ENCODE measurements at regions not wholly inside any gene's neighbourhood (a gene's known extent, or its start where the extent isn't known, plus 50 kb on each side); places are given as distances from the start of the nearest gene placed in this dataset.

DNA sequence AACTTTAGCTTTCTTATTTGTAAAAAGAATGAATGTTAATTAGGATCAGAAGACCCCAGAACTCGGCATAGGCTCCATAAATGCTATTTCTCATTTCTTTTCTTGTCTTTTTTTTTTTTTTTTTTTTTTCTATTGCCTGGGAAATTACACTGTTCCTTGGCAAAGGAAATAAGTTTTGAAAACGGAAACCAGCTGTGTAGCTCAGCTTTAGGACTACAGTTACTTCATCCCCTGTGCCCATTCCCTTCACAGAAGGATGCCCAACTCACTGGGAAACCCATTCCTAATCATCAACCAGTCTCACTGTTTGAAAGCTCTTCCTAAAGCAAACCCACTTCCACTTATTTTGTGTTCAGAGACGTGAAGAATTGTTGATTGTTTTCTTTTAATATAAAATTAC, 254.0 kb upstream of the IL12A start:
- no peaks in the 10 kb centered on the region for H3F3A ChIP-seq (replicated peaks; ENCODE audit: low read depth)
- no peaks in the 10 kb centered on the region for H3K79me2 ChIP-seq (replicated peaks; ENCODE audit: insufficient read depth)
- H3K4me3 ChIP-seq, result no peak overlapping the region
- ATAC-seq (no peak), DNase-seq (ENCODE audit: low spot score) (no peak)
- no peaks in the 10 kb centered on the region for H4K20me1 ChIP-seq (replicated peaks; ENCODE audit: insufficient read depth)
- no peaks in the 10 kb centered on the region for H3K9me2 ChIP-seq (ENCODE audit: insufficient read depth)
- no peaks in the 10 kb centered on the region for H3K27me3 ChIP-seq (ENCODE audit: insufficient read depth)
- no peaks in the 10 kb centered on the region for H3K36me3 ChIP-seq (ENCODE audit: insufficient read depth)
- TF ChIP-seq, protein P1, sequence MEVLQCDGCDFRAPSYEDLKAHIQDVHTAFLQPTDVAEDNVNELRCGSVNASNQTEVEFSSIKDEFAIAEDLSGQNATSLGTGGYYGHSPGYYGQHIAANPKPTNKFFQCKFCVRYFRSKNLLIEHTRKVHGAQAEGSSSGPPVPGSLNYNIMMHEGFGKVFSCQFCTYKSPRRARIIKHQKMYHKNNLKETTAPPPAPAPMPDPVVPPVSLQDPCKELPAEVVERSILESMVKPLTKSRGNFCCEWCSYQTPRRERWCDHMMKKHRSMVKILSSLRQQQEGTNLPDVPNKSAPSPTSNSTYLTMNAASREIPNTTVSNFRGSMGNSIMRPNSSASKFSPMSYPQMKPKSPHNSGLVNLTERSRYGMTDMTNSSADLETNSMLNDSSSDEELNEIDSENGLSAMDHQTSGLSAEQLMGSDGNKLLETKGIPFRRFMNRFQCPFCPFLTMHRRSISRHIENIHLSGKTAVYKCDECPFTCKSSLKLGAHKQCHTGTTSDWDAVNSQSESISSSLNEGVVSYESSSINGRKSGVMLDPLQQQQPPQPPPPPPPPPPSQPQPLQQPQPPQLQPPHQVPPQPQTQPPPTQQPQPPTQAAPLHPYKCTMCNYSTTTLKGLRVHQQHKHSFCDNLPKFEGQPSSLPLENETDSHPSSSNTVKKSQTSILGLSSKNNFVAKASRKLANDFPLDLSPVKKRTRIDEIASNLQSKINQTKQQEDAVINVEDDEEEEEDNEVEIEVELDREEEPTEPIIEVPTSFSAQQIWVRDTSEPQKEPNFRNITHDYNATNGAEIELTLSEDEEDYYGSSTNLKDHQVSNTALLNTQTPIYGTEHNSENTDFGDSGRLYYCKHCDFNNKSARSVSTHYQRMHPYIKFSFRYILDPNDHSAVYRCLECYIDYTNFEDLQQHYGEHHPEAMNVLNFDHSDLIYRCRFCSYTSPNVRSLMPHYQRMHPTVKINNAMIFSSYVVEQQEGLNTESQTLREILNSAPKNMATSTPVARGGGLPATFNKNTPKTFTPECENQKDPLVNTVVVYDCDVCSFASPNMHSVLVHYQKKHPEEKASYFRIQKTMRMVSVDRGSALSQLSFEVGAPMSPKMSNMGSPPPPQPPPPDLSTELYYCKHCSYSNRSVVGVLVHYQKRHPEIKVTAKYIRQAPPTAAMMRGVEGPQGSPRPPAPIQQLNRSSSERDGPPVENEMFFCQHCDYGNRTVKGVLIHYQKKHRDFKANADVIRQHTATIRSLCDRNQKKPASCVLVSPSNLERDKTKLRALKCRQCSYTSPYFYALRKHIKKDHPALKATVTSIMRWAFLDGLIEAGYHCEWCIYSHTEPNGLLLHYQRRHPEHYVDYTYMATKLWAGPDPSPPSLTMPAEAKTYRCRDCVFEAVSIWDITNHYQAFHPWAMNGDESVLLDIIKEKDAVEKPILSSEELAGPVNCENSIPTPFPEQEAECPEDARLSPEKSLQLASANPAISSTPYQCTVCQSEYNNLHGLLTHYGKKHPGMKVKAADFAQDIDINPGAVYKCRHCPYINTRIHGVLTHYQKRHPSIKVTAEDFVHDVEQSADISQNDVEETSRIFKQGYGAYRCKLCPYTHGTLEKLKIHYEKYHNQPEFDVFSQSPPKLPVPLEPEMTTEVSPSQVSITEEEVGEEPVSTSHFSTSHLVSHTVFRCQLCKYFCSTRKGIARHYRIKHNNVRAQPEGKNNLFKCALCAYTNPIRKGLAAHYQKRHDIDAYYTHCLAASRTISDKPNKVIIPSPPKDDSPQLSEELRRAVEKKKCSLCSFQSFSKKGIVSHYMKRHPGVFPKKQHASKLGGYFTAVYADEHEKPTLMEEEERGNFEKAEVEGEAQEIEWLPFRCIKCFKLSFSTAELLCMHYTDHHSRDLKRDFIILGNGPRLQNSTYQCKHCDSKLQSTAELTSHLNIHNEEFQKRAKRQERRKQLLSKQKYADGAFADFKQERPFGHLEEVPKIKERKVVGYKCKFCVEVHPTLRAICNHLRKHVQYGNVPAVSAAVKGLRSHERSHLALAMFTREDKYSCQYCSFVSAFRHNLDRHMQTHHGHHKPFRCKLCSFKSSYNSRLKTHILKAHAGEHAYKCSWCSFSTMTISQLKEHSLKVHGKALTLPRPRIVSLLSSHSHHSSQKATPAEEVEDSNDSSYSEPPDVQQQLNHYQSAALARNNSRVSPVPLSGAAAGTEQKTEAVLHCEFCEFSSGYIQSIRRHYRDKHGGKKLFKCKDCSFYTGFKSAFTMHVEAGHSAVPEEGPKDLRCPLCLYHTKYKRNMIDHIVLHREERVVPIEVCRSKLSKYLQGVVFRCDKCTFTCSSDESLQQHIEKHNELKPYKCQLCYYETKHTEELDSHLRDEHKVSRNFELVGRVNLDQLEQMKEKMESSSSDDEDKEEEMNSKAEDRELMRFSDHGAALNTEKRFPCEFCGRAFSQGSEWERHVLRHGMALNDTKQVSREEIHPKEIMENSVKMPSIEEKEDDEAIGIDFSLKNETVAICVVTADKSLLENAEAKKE (CRISPR knock-in tag; IDR thresholded peaks at IDR 0.05), result no peak
- no peak for TF ChIP-seq POLR2AphosphoS5 (IDR thresholded peaks at IDR 0.05; ENCODE audit: low read depth)
- TF ChIP-seq JUNB (IDR thresholded peaks at IDR 0.05; ENCODE audit: unreplicated experiment), result no peak
- no peak for TF ChIP-seq ZNF114 (CRISPR knock-in tag; IDR thresholded peaks at IDR 0.05)
- TF ChIP-seq EZH2phosphoT487 (IDR thresholded peaks at IDR 0.05; ENCODE audit: unreplicated experiment), result no peak
- no peak for TF ChIP-seq NANOG (IDR thresholded peaks at IDR 0.05; ENCODE audit: borderline replicate concordance)
- no peak for TF ChIP-seq CREB1 (CRISPR knock-in tag; IDR thresholded peaks at IDR 0.05; ENCODE audit: low read depth)
- TF ChIP-seq, protein P2, sequence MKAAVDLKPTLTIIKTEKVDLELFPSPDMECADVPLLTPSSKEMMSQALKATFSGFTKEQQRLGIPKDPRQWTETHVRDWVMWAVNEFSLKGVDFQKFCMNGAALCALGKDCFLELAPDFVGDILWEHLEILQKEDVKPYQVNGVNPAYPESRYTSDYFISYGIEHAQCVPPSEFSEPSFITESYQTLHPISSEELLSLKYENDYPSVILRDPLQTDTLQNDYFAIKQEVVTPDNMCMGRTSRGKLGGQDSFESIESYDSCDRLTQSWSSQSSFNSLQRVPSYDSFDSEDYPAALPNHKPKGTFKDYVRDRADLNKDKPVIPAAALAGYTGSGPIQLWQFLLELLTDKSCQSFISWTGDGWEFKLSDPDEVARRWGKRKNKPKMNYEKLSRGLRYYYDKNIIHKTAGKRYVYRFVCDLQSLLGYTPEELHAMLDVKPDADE (IDR thresholded peaks at IDR 0.05), result no peak
- TF ChIP-seq, protein P3, sequence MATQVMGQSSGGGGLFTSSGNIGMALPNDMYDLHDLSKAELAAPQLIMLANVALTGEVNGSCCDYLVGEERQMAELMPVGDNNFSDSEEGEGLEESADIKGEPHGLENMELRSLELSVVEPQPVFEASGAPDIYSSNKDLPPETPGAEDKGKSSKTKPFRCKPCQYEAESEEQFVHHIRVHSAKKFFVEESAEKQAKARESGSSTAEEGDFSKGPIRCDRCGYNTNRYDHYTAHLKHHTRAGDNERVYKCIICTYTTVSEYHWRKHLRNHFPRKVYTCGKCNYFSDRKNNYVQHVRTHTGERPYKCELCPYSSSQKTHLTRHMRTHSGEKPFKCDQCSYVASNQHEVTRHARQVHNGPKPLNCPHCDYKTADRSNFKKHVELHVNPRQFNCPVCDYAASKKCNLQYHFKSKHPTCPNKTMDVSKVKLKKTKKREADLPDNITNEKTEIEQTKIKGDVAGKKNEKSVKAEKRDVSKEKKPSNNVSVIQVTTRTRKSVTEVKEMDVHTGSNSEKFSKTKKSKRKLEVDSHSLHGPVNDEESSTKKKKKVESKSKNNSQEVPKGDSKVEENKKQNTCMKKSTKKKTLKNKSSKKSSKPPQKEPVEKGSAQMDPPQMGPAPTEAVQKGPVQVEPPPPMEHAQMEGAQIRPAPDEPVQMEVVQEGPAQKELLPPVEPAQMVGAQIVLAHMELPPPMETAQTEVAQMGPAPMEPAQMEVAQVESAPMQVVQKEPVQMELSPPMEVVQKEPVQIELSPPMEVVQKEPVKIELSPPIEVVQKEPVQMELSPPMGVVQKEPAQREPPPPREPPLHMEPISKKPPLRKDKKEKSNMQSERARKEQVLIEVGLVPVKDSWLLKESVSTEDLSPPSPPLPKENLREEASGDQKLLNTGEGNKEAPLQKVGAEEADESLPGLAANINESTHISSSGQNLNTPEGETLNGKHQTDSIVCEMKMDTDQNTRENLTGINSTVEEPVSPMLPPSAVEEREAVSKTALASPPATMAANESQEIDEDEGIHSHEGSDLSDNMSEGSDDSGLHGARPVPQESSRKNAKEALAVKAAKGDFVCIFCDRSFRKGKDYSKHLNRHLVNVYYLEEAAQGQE (IDR thresholded peaks at IDR 0.05; ENCODE audit: unreplicated experiment), result no peak
- TF ChIP-seq ZNF331 (CRISPR knock-in tag; IDR thresholded peaks at IDR 0.05; ENCODE audit: low read depth), result no peak
- no peak for TF ChIP-seq EZH2 (IDR thresholded peaks at IDR 0.05; ENCODE audit: low read depth, unreplicated experiment)
- TF ChIP-seq, protein P4, sequence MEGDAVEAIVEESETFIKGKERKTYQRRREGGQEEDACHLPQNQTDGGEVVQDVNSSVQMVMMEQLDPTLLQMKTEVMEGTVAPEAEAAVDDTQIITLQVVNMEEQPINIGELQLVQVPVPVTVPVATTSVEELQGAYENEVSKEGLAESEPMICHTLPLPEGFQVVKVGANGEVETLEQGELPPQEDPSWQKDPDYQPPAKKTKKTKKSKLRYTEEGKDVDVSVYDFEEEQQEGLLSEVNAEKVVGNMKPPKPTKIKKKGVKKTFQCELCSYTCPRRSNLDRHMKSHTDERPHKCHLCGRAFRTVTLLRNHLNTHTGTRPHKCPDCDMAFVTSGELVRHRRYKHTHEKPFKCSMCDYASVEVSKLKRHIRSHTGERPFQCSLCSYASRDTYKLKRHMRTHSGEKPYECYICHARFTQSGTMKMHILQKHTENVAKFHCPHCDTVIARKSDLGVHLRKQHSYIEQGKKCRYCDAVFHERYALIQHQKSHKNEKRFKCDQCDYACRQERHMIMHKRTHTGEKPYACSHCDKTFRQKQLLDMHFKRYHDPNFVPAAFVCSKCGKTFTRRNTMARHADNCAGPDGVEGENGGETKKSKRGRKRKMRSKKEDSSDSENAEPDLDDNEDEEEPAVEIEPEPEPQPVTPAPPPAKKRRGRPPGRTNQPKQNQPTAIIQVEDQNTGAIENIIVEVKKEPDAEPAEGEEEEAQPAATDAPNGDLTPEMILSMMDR (conservative IDR thresholded peaks at IDR 0.05; ENCODE audit: low read depth in 2 of 2), result no peak
- H3K4me3 Mint-ChIP-seq, result no peak overlapping the region
- H3K27ac Mint-ChIP-seq, result no peak overlapping the region
- peaks cover 42% of the 10 kb centered on the region for H3K4me1 Mint-ChIP-seq
- H3K4me1 ChIP-seq (ENCODE audit: insufficient read depth), result peaks cover 34% of the 10 kb centered on the region
- H3K27me3 Mint-ChIP-seq (ENCODE audit: insufficient read depth, low read depth, poor library complexity), result peaks cover 4% of the 10 kb centered on the region
- H3K36me3 Mint-ChIP-seq (ENCODE audit: low read depth), result no peaks in the 10 kb centered on the region
- H2AFZ ChIP-seq, result no peak overlapping the region
- no peak overlapping the region for H3K27ac ChIP-seq (ENCODE audit: low read depth)
- H3K9me3 Mint-ChIP-seq, result no peaks in the 10 kb centered on the region
- H3K4me2 ChIP-seq, result no peak overlapping the region
